HG03280 (cell line): ENCODE measurements at regions not wholly inside any gene's neighbourhood (a gene's known extent, or its start where the extent isn't known, plus 50 kb on each side); places are given as distances from the start of the nearest gene placed in this dataset.
A peak's percentile ranks its signal among the peaks of the same experiment; 100 is the strongest.

Experiments
- ATAC-seq: cut with Tn5 transposase; IDR thresholded peaks from one replicate; pipeline ENCODE4 v1.9.1; 2021; ENCODE audit warnings: mild to moderate bottlenecking, moderate library complexity; ENCODE audit not compliant: unreplicated experiment

GRCh38 chr12:45666816-45667215, 62.7 kb upstream of the ARID2 start:
- no peak for ATAC-seq

GRCh38 chr12:45667761-45668160, 61.7 kb upstream of the ARID2 start:
- no peak for ATAC-seq

GRCh38 chr12:45668641-45669040, 60.9 kb upstream of the ARID2 start:
- no peak for ATAC-seq

GRCh38 chr12:45669093-45669492, 60.4 kb upstream of the ARID2 start:
- peak; percentile 91 for ATAC-seq

- ATAC-seq = no peak
Observed at GRCh38 chr12:45669792-45670191, 59.7 kb upstream of the ARID2 start.

GRCh38 chr12:45670346-45671065, 59.0 kb upstream of the ARID2 start:
- ATAC-seq = peak; percentile 43

- no peak for ATAC-seq
Observed at GRCh38 chr12:45671254-45671653, 58.3 kb upstream of the ARID2 start.

- no peak for ATAC-seq
Observed at GRCh38 chr12:45674181-45674977, 55.1 kb upstream of the ARID2 start.

- ATAC-seq = no peak
Observed at GRCh38 chr12:45675534-45675933, 54.0 kb upstream of the ARID2 start.
